GM19023 (cell line): ENCODE measurements at regions not wholly inside any gene's neighbourhood (a gene's known extent, or its start where the extent isn't known, plus 50 kb on each side); places are given as distances from the start of the nearest gene placed in this dataset.

ENCODE experiments used
- ATAC-seq: cut with Tn5 transposase; IDR thresholded peaks from one replicate; pipeline ENCODE4 v1.9.1; 2021; ENCODE audit warnings: mild to moderate bottlenecking, moderate library complexity; ENCODE audit not compliant: unreplicated experiment

DNA sequence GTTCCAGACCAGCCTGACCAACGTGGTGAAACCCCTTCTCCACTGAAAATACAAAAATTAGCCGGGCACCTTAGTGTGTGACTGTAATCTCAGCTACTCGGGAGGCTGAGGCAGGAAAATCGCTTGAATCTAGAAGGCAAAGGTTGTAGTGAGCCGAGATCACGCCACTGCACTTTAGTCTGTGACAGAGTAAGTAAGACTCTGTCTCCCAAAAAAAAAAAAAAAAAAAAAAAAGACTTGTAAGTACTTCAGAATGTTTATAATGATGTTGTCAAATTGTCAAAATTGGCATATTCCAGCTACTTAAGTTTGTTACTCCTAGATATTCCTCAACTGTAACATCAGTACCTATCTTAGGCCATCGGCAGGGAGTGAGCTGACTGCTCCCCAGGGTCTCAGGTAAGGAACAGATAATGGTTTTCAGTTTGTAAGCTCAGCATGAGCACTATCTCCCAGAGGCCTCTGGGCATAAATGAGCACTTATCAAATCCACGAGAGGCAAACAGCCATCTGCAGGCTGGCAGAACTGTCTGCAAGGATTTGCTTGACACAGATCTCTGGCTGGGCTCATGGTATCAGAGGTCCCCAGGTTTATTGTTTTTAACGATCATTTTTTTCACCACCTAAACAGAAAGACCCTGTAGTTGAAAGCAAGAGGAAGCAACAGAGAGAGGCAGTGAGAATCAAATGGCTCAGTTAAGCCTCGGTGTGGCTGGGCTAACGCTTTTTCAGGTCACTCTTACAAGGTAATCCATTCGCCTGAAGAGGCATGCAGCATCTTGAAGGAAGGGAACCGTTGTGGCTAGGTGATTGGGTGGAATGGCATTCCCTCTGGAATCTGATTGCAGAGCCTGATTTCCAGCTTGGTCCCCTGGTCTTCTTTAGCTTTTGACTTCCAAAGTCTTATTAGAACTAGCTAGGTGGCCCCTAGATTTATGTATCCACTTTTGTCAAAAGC is 115.9 kb downstream of the LY86 start:
- no peak for ATAC-seq

DNA sequence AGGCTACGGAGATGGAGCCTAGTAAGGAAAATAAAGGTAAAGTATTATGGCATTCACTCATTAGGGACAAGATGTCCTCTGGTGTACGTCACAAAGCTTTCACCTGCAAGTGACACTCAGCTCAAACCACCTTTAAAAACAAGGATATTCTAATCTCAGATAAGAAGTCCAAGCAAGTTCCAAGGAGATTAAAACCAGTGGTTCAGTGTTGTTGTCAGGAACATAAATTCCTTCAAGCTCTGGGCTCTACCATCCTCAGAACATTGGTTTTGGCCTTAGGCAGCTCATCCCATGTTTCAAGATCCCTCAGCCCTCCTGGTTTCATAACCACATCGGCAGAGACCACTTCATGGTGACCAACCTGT is 116.5 kb downstream of the LY86 start:
- no peak for ATAC-seq

DNA sequence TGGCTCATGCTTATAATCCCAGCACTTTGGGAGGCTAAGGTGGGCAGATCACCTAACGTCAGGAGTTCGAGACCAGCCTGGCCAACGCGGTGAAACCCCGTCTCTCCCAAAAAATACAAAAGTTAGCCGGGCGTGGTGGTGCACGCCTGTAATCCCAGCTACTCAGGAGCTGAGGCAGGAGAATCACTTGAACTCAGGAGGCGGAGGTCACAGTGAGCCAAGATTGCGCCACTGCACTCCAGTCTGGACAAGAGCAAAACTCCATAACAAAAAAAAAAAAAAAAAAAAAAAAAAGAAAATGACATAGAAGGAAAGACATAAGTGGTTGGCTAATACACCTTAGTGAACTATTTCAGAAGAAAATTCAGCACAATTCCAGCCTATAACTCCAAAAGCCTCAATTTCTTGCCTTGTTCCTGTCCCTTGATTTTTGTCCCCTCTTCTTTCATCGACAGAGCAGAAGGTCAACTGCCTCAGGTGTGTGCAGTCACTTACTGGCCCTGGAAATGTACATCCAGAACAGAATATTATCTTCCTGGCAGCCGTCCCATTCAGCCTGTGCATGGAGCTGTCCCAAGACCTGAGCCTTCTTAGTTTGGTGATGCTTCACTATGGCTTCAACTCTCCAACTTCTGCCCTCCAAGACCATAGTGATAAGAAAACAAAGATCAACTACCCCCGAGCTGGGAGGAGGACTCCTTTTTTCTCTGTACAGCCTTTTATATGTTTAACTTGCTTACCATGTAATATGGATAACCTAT is 117.6 kb downstream of the LY86 start:
- no peak for ATAC-seq

- no peak for ATAC-seq
Observed at GRCh38 chr6:6707143-6707542, 118.6 kb downstream of the LY86 start.

DNA sequence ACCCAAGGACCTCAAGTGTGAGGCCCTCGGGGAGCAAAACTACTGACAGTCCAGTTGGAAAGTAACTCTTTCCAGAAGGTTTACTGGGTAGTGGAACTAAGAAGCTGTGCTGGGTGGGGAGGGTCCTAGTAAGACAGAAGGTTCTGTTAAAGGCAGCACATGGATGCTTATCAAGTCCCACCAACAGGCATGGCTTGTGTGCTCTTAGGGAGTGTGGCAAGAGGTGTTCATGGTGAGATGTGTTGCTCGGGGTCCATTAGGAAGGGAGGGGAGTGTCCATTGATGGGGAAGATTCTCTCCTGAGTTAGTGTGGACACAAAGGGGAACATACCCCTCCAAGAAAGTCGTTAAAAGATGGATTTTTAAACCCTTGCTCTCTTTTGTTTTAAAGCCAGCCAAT is 120.6 kb downstream of the LY86 start:
- no peak for ATAC-seq

DNA sequence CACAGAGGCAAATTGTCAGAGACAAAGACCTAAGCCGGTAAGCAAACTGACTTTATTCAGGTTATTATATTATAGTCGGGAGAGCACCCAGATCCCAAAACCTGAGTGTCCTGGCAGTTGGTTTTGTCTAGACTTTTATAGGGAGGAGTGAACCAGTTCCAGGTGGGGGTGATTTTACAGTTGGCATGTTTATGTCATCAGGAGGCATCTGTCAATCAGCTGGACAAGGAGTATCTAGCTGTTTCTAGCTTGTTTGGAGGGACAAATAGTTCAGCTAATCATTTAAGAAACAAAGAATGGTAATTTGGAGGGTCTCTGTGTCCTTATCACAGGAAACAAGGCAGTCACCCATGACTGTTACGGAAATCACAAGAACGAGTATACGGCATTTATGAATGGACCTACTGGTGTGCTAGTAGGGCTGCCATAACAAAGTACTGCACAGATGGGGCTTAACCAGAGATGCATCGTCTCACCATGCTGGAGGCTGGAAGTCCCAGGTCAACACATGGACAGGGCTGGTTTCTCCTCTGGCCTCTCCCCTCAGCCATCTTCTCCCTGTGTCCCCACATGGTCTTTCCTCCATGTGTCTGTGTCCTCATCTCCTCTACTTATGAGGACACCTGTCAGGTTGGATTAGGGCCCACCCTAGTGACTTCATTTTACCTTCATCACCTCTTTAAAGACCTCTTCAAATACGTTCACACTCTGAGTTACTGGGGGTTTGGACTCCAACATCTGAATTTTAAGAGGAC is 122.7 kb downstream of the LY86 start:
- no peak for ATAC-seq

- no peak for ATAC-seq
Observed at GRCh38 chr6:6711832-6712448, 123.4 kb downstream of the LY86 start.

DNA sequence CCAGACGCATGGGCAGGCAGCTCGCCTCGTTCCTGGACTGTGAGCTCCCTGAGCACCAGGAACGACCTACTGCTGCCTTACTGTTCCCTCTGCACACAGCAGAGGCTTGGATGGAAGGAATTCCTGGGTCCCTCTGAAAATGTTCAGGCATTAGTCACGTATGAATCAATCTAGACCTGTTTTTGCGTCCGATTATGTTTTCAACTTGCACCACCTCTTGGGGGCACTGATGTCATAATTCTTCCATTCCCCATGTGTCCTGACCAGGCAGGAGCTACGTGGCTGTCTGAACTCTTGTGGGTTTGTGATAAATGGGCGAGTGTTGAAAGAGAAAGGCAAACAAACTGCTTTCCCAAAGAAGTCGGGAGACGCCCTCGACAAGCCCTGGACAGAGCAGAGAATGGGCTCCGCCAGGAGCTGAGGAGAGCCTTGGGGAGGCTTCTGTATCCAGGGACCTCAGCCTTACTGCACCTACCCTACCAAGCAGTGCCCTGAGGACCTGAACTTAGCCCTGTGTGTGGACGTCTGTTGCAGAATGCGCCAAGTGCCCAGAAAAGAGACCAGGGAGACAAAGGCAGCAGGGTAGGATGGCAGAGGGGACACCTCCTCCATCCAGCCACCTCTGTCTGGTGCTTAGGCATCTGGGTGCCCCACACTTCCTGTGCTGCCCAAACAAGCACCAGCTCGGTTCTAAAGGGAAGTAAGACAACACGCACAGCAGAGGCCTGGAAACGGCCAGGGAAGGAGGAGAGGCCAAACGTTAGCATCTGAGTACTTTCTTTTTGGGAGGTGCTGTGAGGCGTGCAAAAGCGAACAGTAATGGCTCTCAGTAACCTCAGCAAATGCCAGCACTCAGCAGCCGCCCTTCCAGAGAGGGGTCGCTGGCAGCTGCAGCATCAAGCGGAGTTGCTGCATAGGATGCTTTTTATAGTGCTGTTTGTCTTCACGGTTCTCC is 124.2 kb downstream of the LY86 start:
- ATAC-seq = no peak

DNA sequence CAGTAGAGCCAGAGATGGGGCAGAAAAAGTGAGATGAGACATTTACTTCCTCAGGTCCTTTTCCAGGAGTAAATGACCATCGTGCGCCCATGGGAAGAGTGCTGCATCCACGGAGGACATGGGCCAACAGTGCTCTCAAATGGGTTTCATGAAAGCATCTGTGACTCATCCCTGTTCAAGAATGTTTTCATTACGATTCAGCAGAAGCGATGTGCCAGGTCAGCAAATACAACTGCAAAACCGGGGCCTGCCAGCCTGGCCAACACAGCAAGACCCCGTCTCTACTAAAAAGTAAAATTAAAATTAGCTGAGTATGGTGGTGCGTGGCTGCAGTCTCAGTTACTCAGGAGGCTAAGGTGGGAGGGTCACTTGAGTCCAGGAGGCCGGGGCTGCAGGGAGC is 125.1 kb downstream of the LY86 start:
- no peak for ATAC-seq

DNA sequence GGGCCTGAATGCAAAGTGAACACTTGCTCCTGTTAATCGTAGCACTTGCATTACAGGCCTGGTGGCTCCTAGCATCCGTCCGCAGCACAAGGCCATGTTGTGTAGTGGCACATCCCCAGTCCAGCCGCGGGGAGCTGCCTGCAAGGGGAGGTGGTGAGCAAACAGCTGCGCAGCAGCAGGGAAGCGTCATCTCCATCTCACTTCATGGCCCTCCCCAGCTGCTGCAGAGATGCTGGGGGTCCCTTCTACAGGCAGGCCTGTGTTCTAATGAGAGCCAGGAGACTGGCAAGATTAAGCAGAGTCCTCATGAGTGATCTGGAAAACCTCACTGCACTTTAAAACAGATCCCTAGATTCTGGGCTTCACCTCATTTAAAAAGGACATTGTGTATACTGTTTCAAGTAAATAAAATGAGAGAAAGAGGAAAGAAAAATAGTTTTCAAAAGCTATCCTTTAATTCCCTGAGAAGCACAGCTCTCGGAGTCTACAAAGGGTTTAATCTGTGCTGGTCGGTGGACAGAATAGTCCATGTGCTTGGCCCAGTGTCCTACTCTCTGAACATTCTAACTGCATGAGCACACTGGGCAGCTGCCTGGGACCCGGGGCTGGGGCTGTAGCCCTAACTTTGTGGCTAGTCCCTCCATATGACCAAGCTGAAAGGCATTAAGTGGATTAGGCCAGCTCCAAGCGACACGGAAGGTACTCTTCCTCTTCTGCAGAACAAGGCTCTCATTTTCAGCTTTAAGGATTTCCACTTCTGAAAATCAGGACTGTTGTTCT is 125.8 kb downstream of the LY86 start:
- ATAC-seq = no peak

DNA sequence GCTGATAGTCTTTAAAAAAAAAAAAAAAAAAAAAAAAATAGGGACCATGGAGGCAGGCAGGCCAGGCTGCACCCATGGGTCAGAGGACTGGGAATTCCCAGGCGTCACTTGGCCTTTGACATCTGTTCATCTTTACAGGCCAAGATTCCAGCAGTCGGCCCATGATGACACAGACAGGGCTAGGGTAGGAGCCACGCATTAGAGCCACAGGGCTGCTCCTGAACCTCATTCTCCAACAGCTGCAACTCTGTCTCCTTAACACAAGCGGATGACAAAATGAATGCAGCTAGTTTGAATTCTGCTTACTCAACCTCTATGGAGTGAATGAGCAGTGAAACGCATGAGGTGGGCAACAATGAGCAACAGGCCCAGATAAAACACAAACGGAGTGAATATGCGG is 126.4 kb downstream of the LY86 start:
- ATAC-seq = no peak

- no peak for ATAC-seq
Observed at GRCh38 chr6:6715465-6715864, 126.9 kb downstream of the LY86 start.

DNA sequence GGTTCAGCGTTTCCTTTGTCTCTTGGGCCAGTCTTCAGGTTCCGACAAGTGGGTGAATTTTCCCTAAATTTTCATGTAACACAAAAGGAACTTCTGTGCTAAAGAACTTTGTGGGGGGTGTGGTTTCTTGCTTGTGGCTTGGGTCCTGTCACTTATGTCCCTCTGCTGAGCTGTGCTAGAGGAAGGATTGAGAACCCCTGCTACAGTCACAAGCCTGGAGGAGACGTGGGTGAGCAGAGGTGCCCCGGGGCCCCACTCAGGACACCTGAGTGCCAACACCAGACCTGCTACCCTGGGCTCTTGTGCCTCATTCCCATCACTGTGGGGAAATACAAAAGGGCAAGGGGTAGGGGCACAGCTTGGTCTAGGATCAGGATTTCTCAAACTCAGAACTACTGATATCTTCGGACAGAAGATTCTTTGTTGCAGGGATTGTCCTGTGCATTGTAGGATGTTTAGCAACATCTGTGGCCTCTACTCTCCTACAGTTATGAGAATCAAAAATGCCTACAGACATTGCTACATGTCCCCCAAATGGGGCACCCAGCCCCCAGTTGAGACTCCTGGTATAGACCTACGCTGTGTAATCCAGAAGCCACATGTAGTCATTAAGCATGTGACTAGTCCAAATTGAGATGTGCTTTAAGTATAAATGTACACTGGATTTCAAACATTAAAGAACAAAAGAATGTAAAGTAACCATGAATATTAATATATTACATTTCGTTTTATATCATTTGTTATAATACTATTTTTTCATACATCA is 128.7 kb downstream of the LY86 start:
- ATAC-seq = no peak

- no peak for ATAC-seq
Observed at GRCh38 chr6:6717953-6718352, 129.4 kb downstream of the LY86 start.

GRCh38 chr6:6721606-6722005 is 133.1 kb downstream of the LY86 start:
- no peak for ATAC-seq

- ATAC-seq = no peak
Observed at GRCh38 chr6:6722195-6722594, 133.7 kb downstream of the LY86 start.

GRCh38 chr6:6723361-6723760 is 134.8 kb downstream of the LY86 start:
- ATAC-seq = no peak

DNA sequence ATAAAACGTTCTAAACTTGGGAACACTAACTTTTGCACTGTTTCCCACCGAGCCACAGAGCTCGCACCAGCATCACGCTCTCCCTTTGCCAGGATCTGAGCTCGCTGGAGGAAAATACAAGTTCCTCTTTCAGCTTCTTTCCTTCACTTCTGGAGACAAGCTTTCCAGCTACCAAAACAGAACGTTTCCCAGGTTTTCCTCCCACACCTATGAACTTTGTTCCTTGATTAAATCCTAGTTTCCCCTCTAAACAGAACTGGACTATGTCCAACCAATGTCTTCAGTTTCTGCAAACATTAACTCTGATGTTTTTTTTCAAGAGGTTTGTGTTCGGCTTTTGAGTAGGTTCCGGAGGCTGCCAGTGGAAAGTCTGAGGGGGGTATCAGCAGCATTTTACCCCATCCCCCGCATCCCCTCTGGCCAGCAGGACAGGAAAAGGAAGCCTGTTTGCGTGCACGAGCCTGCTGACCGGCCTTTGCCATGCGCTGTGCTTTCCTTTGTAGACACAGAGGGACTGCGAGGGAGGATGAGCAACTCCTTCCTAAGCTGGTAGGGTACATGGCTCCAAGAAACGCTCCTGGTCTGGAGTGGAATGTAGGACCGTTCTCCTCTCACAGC is 135.5 kb downstream of the LY86 start:
- ATAC-seq = no peak
